OCI-LY7 (cell line): ENCODE measurements at regions not wholly inside any gene's neighbourhood (a gene's known extent, or its start where the extent isn't known, plus 50 kb on each side); places are given as distances from the start of the nearest gene placed in this dataset.

ENCODE experiments used
- CTCF ChIP-seq: fragments of 200-600 bp; sonication (generic); conservative IDR thresholded peaks from 2 replicates; pipeline ENCODE4 v1.5.1; 2014; ENCODE audit warnings: mild to moderate bottlenecking, antibody characterized with exemption, low read length, moderate library complexity, mixed read lengths
- EZH2phosphoT487 ChIP-seq: fragments of 200-600 bp; sonication (generic); IDR thresholded peaks from 2 replicates; pipeline ENCODE4 v1.6.1; 2018; ENCODE audit warnings: low read depth, borderline replicate concordance, mild to moderate bottlenecking, mixed run types, antibody characterized with exemption, low read length, moderate library complexity, mixed read lengths

GRCh38 chr7:67636348-67637022 is 639.9 kb downstream of the TYW1 start:
- TF ChIP-seq CTCF (no peak), EZH2phosphoT487 (no peak)
